NCI-H2081 (cell line): ENCODE measurements at regions not wholly inside any gene's neighbourhood (a gene's known extent, or its start where the extent isn't known, plus 50 kb on each side); places are given as distances from the start of the nearest gene placed in this dataset.

ENCODE experiments used
- DNase-seq, 2 experiments: peaks; one replicate each; lab custom pipeline; 2025; lab: John Stamatoyannopoulos, UW

- no peak for DNase-seq
Observed at GRCh38 chr7:46368871-46369270, 447.8 kb upstream of the IGFBP3 start.

GRCh38 chr7:46366526-46366925 lies 445.5 kb upstream of the IGFBP3 start:
- no peak for DNase-seq

DNA sequence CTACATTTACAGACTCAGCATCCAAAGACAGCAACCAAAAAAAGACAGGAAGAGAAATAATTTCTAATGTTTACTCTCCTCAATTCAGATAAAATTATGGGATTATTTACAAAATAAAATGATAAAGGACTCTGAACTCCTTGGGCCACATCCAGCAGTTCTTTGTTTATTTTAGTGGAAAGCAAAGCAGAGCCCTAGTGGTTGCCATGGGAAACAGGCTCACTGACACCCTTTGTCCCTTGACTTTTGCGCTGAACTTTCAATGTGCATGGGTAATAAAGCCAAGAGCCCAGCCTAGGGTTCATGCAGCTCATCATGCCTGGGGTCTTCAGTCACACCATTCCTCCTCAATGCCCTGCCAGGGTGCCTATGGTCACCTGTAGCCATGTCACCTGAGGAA lies 442.6 kb upstream of the IGFBP3 start:
- DNase-seq = no peak

DNA sequence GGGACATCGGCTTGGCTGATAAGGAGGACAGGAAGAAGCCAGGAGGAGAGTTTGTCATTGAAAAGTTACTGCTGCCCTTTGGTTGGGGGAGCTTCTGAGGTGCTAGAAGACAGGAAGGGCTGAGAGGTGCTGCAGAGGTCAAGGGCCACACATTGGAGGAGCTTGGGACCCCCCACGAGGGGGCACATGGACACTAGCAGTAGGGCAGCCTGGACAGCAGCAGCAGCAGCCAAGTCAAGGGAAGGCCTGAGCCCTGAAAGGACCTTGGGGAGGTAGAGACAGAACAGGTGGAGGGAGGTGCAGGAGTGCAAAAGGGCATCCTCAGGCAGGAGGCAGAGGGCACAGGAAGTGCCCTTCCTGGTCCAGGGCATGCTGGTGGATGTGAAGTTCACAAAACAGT lies 439.7 kb upstream of the IGFBP3 start:
- no peak for DNase-seq

DNA sequence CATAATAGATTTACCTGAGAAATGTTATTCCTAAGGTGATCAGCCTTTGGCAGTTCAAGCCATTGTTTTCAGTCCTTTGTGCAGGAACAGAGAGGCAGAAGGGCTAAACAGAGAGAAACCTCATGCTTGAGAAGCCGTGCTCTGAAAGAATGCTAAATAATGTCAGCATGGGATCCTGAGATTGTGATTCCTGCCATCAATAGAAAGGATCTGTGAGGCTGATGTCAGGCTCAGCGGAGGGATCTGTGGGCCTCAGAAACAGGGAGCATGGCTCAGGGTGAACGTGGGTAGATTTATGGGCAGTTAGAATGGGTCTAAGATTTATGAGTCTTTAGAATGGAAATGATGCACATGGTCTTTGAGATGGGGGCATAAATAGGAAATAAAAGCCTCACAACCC lies 439.2 kb upstream of the IGFBP3 start:
- no peak for DNase-seq

DNA sequence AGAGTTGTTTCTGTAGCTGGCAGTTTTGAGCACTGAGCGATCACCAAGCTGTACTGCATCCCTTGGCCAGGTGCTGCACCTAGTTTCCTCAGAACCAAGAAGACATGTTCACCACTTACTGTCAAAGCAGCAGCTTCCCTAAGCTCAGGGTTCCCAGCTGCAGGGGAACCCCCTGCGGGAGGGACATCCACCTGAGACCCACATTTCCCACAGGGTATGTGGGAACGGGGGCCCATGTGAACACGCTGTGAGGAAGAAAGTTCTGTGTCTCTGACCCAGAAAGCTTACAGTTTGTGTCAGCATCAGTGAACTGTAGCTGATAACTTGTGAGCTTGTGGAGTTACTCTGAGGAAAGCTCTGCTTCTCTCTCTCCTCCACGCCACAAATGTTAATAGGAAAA lies 436.8 kb upstream of the IGFBP3 start:
- DNase-seq = no peak

DNA sequence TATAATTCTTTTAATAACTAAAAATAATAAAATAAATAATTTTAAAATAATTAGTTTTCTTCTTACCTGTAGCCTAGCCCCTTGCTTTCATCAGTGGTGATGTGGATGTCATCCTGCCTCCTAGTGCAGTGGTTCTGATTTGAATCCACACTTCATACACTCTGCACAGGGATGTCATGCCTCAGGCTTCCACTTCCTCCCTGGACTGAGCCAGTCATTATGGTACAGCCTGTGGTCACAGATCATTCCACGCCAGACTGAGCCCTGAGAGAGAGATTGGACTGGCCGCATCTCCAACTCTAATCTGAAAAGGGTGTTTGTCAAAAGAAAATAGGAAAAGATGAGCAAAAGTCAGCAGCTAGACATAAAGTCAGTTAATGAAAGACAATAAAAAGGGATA lies 436.2 kb upstream of the IGFBP3 start:
- no peak for DNase-seq

- no peak for DNase-seq
Observed at GRCh38 chr7:46356371-46356770, 435.3 kb upstream of the IGFBP3 start.

DNA sequence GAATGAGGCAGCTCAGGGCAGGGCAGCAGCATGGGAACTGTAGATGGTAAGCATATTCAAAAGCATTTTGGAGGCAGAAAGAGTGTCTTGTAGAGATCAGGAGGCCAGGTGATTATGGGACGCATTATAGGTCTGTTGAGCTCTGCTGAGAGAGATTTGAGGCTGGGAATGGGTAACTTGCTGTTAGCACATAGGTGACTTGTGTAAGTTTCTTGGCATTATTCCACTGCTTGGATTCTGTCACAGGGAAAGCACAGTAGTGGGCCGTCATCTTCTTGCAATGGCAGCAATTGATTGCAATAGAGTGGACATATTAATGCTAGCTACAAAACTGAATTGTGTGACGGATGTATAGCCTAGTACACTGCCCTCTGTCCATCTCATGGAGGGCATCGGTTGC lies 434.3 kb upstream of the IGFBP3 start:
- no peak for DNase-seq

- DNase-seq = peak in 1 of 2 experiments; percentile 4
Observed at GRCh38 chr7:46352004-46352954, 431.2 kb upstream of the IGFBP3 start.

DNA sequence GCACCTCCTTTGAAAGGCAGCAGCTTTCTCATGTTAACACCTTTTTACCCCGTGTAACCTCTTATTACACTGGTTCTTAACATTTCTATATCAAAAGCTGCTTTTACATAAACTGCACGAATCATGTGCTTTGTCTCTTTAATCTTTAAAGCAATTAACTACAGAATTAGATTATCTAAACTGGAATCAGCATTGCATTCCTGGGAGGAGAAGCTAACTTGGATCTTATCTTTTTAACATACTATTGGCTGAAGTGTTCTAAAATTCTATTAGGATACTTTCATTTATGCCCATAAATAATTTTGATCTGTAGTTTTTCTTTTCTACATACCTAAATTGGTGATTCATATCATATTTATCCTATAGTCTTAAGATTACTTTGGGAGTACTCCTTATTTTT lies 428.4 kb upstream of the IGFBP3 start:
- DNase-seq = no peak

GRCh38 chr7:46344533-46344932 lies 423.5 kb upstream of the IGFBP3 start:
- DNase-seq = no peak

DNA sequence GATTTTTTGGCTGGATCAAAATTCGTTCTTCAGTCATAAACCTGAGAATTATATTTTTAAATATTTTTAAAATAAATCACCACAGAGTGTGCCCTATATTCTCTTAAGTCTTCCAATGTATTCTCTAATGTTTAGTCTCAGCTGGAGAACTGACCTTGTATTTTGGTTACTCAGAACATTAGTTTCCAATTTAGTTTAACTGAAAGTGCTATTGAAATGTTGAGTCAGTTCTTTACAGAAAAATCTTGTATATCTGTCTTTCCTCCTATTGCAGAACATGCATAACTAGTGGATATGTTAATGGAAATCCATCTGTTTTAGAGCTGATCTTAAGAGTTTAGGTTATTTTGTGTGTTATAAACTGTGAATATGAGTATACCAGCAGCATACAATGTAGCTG lies 422.7 kb upstream of the IGFBP3 start:
- no peak for DNase-seq

DNA sequence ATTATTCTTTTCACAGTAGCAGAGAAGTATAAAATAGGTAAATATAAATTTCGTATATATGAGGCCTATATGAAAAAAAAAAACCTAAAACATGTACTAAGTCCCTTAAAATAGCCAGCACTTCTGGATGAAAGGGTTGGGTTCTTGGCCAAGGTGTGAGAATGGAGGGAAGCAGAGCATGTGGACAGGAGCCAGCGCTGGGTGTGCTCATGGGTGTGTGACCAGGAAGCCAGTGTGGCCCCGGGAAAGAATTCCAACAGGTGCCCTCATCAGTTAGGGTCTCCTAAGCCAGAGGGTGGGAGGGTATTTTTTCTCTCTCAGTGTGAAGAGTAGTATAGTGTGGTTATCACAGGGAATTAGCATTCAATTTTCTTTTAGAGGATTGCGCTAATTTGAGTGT lies 401.9 kb upstream of the IGFBP3 start:
- DNase-seq = no peak

GRCh38 chr7:46321556-46322205 lies 400.6 kb upstream of the IGFBP3 start:
- DNase-seq = no peak

DNA sequence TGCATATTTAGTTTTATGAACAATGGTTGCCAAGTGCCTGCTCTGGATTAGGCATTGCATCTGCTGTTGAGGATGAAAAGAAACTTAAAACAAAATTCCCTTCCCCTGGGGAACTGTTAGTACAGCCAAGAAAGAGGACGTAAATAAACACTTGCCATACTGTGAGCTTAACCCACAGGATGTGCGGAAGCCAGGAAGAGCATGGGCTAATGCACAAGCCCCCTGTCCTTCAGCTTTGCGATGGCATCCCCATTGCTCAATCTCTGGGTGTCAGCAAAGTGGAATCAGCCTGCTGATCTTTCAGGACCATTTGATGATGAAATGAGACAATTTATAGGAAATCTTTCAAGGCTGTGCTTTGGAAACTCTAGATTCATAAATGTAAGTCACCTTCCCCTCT lies 399.9 kb upstream of the IGFBP3 start:
- no peak for DNase-seq

DNA sequence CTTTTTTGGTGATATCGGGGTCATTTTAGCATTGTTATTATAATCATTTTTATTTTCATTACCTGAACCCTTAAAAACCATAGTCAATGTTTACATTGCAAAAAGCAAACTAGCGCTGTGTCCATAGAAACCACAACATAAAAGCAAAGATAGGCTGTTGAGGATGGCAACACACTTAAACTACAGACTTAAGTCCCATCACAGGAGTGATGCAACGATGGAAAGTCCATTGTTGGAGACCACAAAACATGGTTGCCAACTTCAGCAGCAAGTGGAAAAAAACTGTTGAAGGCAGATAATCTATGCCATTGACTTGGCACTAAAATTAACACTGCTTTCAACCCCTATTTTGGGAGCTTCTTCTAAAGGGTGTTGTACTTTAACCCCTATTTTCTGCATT lies 398.8 kb upstream of the IGFBP3 start:
- no peak for DNase-seq

DNA sequence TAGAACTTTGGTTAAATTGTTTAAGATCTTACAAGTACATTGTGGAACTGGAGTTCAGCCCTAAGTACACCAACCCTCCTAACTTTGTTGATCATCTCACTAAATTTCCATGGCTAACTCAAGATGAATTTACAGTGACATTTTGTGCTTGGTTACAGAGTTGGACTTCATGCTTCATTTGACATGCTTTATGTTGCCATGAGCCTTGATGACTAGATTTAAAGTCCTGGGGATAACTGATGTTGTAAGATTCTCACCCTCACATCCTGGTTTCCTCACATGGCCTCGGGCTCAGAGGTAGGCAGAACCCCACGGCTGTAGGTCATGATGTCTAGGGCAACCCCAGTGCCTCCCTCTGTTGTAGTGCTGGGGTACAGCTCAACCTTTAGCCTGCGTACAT lies 397.2 kb upstream of the IGFBP3 start:
- DNase-seq = no peak

GRCh38 chr7:46317256-46317655 lies 396.2 kb upstream of the IGFBP3 start:
- no peak for DNase-seq

DNA sequence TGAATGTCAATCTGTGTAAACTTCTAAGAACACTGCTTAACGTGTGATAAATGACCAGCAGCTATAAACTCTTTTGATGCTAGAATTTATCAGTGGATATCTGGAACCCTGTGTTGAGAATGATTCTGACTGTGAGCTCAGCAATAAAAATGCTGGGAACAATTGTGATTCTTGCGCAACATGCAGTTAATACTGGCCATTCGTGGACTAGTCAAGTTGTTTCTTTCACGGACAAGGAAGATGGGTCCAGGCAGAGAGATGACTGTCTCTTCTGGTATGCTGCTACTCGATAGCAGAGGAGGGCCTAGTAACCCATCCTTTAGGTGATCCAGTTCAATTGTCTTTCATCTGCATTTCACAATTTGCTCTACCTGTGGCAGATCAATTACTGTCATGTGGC lies 394.8 kb upstream of the IGFBP3 start:
- DNase-seq = no peak

DNA sequence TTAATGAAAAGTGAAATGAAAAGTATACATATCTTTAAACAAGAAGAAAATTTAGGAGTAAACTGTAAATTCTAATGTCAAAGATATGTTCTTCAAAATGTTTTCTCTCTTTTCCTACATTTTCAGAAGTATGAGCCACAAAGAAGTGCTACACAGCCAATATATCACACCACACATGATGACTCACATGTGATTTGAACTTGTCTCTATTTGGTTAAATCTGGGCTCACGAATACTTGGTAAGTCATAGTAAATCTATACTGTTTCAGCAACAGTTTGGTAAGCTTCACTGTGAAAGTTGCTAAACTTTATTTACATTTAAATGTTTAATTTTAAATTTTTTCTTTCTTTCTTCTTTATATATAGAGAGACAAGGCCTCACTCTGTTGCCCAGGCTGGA lies 380.6 kb upstream of the IGFBP3 start:
- DNase-seq = no peak

DNA sequence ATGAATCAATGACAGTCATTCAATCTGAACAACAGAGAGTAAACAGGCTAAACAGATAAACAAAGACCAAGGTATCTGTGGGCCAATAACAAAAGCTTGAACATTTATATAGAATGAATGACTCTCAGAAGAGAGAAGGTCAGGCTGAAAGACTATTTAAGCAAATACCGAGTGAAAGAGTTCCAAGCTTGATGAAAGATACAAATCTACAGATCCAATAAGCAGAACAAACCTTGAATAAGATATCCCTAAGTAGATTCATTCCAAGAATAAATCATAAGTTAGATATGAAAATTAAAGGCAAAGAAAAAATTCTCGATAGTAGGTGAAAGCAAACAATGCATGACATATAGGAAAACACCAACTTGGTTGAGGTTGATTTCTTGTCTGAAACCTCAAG lies 376.4 kb upstream of the IGFBP3 start:
- no peak for DNase-seq

GRCh38 chr7:46296526-46296925 lies 375.5 kb upstream of the IGFBP3 start:
- no peak for DNase-seq

DNA sequence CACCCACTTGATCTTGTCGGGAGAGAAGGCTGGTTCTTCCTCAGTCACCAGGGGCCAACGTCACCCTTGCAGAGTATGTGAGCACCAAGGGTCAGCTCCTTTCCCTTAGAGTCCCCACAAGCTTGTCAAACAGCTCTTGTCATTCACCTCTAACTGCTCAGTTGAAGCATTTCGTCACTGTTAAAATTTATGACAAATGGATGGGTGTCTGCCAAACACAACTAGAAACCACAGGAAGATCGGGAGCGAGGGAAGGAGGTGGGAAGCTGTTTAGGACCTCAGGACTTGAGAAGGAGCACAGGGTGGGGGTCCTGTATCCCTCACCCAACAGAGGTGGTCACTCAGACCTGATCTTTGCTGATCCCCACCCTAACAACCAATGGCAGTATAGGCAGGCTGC lies 373.3 kb upstream of the IGFBP3 start:
- no peak for DNase-seq
